ENCODE measurements at regions not wholly inside any gene's neighbourhood (a gene's known extent, or its start where the extent isn't known, plus 50 kb on each side); places are given as distances from the start of the nearest gene placed in this dataset.

DNA sequence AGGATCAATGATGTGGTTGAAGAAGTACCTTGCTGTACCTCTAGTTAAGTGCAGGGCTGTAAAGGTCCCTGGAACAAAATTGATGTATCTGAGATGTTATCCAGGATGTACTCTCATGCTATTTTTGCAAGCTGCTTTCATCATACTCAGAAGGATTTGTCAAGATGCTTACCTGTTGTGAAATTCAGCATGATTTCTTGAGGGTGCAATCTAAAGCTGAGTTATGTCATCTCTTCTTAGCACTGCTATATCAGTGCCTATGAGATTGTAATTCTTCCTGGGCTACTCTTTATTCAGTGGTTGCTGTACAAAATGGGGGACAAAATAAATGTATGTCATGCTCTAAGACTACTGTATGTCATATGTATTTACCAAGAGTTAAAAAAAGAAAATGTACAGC lies 340.7 kb upstream of the LMO3 start:
- TF ChIP-seq POLR2A (IDR thresholded peaks at IDR 0.05; ENCODE audit: extremely low read depth, insufficient read length) = no peak
- TF ChIP-seq, protein P1, sequence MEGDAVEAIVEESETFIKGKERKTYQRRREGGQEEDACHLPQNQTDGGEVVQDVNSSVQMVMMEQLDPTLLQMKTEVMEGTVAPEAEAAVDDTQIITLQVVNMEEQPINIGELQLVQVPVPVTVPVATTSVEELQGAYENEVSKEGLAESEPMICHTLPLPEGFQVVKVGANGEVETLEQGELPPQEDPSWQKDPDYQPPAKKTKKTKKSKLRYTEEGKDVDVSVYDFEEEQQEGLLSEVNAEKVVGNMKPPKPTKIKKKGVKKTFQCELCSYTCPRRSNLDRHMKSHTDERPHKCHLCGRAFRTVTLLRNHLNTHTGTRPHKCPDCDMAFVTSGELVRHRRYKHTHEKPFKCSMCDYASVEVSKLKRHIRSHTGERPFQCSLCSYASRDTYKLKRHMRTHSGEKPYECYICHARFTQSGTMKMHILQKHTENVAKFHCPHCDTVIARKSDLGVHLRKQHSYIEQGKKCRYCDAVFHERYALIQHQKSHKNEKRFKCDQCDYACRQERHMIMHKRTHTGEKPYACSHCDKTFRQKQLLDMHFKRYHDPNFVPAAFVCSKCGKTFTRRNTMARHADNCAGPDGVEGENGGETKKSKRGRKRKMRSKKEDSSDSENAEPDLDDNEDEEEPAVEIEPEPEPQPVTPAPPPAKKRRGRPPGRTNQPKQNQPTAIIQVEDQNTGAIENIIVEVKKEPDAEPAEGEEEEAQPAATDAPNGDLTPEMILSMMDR (IDR thresholded peaks at IDR 0.05; ENCODE audit: low read depth, low read length) = no peak
- TF ChIP-seq, protein P2, sequence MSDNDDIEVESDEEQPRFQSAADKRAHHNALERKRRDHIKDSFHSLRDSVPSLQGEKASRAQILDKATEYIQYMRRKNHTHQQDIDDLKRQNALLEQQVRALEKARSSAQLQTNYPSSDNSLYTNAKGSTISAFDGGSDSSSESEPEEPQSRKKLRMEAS (IDR thresholded peaks at IDR 0.05; ENCODE audit: low read depth, low read length) = no peak

Measured in NB4 (cell line).